ENCODE measurements at regions not wholly inside any gene's neighbourhood (a gene's known extent, or its start where the extent isn't known, plus 50 kb on each side); places are given as distances from the start of the nearest gene placed in this dataset.
"Not testable (repeated sequence)": the region's sequence is repeated elsewhere in the genome, so short reads cannot be mapped to it uniquely, and the experiment has no call there.

DNA sequence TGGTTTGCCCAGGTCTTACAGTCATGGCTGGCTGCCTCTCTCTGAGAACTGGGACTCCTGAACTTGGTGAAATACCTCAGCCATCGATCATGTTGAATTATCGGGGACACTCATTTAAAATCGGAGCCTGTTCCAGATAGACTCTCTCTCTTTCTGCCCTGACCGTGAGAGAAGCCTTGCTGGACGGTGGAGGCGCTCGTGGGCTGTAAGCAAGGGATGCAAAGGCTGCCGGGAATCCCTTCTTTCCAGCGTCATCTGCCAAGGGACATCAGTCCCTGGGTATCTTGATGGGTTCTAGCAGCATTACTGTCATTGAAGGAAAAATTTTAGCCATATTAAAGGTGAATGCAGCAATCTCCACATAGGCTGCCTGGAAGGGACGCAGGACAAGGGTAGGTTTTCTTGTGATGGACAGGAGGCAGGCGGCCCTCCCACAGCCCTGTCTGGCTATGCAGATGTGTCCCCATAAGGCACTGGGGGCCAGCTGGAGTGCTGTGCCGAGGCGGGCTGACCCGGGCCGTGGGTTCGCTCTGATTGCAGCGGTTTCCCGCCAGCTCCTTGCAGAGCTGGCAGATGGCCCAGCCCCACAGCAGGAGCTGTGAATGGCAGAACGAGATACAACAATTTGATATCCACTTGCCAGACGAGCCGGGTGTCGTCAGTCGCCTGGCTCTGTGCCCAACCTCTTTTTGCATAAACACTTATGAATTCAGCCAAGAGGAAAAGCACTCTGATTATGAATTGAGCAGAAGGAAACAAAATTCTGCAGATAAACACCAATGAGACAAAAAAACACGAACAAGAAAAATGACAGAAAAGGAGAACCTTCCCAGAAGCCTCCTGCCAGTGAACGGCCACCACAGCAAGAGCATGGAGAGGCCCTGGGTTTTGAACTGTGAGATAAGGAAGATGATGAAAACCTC lies 151.9 kb upstream of the ALDH3B2 start:
- DNase-seq (ENCODE audit: low read depth, low spot score); H3K27me3 ChIP-seq (ENCODE audit: control insufficient read depth, insufficient read depth, low read length); H3K4me3 ChIP-seq (ENCODE audit: low read depth, low read length); POLR2A ChIA-PET; H3K9me3 ChIP-seq (ENCODE audit: control insufficient read depth, insufficient read depth, low read length); H3K27ac ChIP-seq (ENCODE audit: low read depth, low read length); CTCF ChIA-PET: not testable (repeated sequence)

DNA sequence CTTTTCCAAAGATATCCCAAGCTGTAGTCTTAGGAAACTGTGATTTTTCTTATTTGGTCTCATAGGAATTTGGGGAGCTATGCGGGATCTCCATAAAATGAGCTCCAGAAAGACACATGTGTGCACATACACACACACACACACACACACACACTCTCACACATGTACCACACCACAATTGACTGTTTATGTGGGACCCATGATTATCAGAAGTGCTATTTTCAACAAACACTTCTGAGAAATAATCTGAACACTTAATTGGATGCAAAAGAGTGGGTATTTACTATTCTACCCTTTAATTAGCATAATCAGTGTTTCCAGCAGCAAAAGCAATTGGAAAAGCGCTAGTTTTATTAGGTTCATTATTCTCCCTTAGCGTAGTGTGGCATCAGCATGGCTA lies 150.4 kb upstream of the ALDH3B2 start:
- H3K27ac ChIP-seq (ENCODE audit: low read depth, low read length); CTCF ChIA-PET; DNase-seq (ENCODE audit: low read depth, low spot score); POLR2A ChIA-PET; H3K27me3 ChIP-seq (ENCODE audit: control insufficient read depth, insufficient read depth, low read length); H3K9me3 ChIP-seq (ENCODE audit: control insufficient read depth, insufficient read depth, low read length); H3K4me3 ChIP-seq (ENCODE audit: low read depth, low read length): not testable (repeated sequence)

DNA sequence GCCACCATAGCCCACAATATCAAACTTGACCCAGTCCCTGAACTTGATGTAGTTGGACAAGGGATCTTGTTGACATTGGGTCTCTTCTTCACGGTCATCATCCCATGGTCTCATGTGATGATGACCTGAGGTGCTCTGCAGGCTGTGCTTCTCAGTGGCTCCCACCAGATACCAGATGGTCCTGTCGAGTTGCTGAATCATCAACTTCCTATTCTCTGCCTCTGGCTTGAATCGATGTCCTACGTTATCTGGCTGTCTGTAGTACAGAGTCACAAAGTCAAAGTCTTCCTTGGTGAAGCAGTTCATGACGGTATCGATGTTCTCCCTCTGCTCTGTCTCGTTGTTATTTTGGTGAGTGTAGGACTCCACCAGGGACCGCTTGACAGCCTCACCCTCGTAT lies 145.7 kb upstream of the ALDH3B2 start:
- Histone ChIP-seq H3K4me3 (ENCODE audit: low read depth, low read length) (no peak overlapping the region), H3K27ac (ENCODE audit: low read depth, low read length) (no peak overlapping the region), H3K9me3 (ENCODE audit: control insufficient read depth, insufficient read depth, low read length) (no peaks in the 10 kb centered on the region; the same call in 1 of the 2 replicates), H3K27me3 (ENCODE audit: control insufficient read depth, insufficient read depth, low read length) (peaks cover 3% of the 10 kb centered on the region)
- TF ChIP-seq, protein P1, sequence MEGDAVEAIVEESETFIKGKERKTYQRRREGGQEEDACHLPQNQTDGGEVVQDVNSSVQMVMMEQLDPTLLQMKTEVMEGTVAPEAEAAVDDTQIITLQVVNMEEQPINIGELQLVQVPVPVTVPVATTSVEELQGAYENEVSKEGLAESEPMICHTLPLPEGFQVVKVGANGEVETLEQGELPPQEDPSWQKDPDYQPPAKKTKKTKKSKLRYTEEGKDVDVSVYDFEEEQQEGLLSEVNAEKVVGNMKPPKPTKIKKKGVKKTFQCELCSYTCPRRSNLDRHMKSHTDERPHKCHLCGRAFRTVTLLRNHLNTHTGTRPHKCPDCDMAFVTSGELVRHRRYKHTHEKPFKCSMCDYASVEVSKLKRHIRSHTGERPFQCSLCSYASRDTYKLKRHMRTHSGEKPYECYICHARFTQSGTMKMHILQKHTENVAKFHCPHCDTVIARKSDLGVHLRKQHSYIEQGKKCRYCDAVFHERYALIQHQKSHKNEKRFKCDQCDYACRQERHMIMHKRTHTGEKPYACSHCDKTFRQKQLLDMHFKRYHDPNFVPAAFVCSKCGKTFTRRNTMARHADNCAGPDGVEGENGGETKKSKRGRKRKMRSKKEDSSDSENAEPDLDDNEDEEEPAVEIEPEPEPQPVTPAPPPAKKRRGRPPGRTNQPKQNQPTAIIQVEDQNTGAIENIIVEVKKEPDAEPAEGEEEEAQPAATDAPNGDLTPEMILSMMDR (IDR thresholded peaks at IDR 0.05; ENCODE audit: low read depth, low read length) = no peak
- ChIA-PET POLR2A (no interaction called here), CTCF (no interaction called here)
- DNase-seq (ENCODE audit: low read depth, low spot score) = no peak

DNA sequence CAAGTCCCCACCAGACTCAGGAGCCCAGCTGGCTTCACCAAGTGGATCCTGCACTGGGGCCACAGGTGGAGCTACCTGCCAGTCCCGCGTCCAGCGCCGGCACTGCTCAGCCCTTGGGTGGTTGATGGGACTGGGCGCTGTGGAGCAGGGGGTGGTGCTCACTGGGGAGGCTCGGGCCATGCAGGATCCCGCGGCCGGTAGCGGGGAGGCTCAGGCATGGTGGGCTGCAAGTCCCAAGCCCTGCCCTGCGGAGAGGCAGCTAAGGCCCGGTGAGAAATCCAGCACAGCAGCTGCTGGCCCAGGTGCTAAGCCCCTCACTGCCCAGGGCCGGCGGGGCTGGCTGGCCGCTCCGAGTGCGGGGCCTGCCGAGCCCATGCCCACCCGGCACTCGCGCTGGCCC lies 143.1 kb upstream of the ALDH3B2 start:
- H3K4me3 ChIP-seq (ENCODE audit: low read depth, low read length); DNase-seq (ENCODE audit: low read depth, low spot score); POLR2A ChIA-PET; H3K27me3 ChIP-seq (ENCODE audit: control insufficient read depth, insufficient read depth, low read length); CTCF ChIA-PET; H3K9me3 ChIP-seq (ENCODE audit: control insufficient read depth, insufficient read depth, low read length); H3K27ac ChIP-seq (ENCODE audit: low read depth, low read length): not testable (repeated sequence)

GRCh38 chr11:67809301-67809700 lies 134.9 kb upstream of the ALDH3B2 start:
- H3K27ac ChIP-seq (ENCODE audit: low read depth, low read length); DNase-seq (ENCODE audit: low read depth, low spot score); CTCF ChIA-PET; H3K4me3 ChIP-seq (ENCODE audit: low read depth, low read length); H3K9me3 ChIP-seq (ENCODE audit: control insufficient read depth, insufficient read depth, low read length); H3K27me3 ChIP-seq (ENCODE audit: control insufficient read depth, insufficient read depth, low read length); POLR2A ChIA-PET: not testable (repeated sequence)

DNA sequence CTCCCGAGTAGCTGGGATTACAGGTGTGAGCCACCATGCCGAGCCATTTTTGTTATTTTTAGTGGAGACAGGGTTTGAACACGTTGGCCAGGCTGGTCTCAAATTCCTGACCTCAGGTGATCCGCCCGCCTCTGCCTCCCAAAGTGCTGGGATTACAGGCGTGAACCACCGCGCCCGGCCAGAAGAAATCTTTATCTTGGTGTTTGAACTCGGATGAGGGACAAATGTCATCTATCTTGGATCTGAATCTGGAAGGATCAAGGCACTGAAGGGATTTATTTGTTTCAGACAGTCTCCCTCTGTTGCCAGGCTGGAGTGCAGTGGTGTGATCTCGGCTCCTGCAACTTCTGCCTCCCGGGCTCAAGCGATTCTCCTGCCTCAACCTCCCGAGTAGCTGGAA lies 133.5 kb upstream of the ALDH3B2 start:
- DNase-seq (ENCODE audit: low read depth, low spot score); H3K4me3 ChIP-seq (ENCODE audit: low read depth, low read length); H3K27ac ChIP-seq (ENCODE audit: low read depth, low read length); POLR2A ChIA-PET; H3K9me3 ChIP-seq (ENCODE audit: control insufficient read depth, insufficient read depth, low read length); CTCF ChIA-PET; H3K27me3 ChIP-seq (ENCODE audit: control insufficient read depth, insufficient read depth, low read length): not testable (repeated sequence)

- H3K27me3 ChIP-seq (ENCODE audit: control insufficient read depth, insufficient read depth, low read length); H3K9me3 ChIP-seq (ENCODE audit: control insufficient read depth, insufficient read depth, low read length); CTCF ChIA-PET; DNase-seq (ENCODE audit: low read depth, low spot score); H3K27ac ChIP-seq (ENCODE audit: low read depth, low read length); POLR2A ChIA-PET: not testable (repeated sequence)
- 0 out of 2 replicates have a peak overlapping the region, but pooled peaks have one; percentile 62 for H3K4me3 ChIP-seq (ENCODE audit: low read depth, low read length)
These were observed 132.4 kb upstream of the ALDH3B2 start for GRCh38 chr11:67806728-67807235.

DNA sequence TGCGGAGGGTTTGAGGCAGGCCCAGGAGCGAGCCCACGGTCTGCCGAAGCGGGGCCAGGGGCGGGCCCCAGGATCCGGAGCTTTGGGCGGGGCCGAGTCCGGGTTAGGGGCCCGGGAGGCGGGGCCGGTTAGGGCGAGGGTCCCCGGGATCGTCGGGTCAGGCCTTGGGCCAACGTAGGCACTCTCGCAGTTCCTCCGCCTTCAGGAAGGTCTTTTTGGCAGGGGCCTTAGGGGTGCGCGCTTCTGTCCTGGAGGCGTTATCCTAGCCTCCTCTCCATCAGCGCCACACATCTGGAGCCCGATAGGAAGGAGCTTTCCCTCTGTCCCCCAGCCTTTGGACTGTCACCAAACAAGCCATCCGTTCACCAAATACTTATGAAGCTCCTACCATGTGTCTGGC lies 131.8 kb upstream of the ALDH3B2 start:
- POLR2A ChIA-PET, CTCF ChIA-PET: not testable (repeated sequence)

DNA sequence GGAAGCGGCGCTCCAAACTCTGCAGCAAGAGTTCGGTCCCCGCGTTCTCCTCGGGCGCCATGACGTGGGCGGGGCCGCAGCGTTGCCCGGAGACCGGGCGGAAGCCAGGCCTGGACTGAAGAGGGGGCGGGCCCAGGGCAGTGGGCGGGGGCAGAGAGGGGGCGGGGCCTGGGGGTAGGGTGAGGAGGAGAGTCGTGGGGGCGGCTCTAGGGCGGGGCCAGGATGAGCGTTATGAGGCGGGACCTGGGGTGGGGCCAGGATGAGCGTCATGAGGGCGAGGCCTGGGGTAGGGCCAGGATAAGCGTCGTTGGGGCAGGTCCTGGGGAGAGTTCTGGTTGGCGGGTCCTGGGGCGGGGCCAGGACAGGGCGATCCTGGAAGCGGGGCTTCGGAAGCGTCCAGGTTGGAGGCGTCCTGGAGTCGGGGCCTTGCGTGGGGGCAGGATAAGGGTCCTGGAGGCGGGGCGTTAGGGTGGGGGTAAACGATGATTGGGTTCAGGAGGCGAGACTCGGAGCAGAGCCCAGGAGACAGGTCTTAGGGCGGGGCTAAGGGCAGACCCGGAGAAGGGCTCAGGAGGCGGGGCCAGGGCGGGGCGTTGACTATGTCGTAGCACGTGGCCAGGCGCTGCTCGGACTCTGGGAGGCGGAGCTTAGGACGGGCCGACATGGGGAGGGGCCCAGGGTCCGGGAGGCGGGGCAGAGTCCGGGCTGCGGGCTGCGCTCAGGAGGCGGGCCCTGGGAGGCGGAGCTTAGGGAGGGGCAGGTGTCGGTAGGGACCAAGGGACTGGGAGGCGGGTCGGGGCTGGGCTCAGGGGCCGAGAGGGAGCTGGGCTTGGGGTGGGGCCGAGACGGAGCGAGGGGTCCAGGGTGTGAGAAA lies 131.1 kb upstream of the ALDH3B2 start:
- POLR2A ChIA-PET; CTCF ChIA-PET; H3K27me3 ChIP-seq (ENCODE audit: control insufficient read depth, insufficient read depth, low read length); H3K9me3 ChIP-seq (ENCODE audit: control insufficient read depth, insufficient read depth, low read length): not testable (repeated sequence)
- peak; percentile 95 for DNase-seq (ENCODE audit: low read depth, low spot score)
- H3K27ac ChIP-seq (ENCODE audit: low read depth, low read length) = peak overlapping the region; percentile 61
- H3K4me3 ChIP-seq (ENCODE audit: low read depth, low read length) = peak overlapping the region; percentile 68

More for the DNA sequence above, 131.8 kb upstream of the ALDH3B2 start:
- not testable (repeated sequence) for H3K27ac ChIP-seq (ENCODE audit: low read depth, low read length); H3K9me3 ChIP-seq (ENCODE audit: control insufficient read depth, insufficient read depth, low read length); DNase-seq (ENCODE audit: low read depth, low spot score); H3K27me3 ChIP-seq (ENCODE audit: control insufficient read depth, insufficient read depth, low read length)
- H3K4me3 ChIP-seq (ENCODE audit: low read depth, low read length) = peak overlapping the region; percentile 62

- H3K27me3 ChIP-seq (ENCODE audit: control insufficient read depth, insufficient read depth, low read length); POLR2A ChIA-PET; CTCF ChIA-PET; H3K9me3 ChIP-seq (ENCODE audit: control insufficient read depth, insufficient read depth, low read length): not testable (repeated sequence)
- peak; percentile 18 for DNase-seq (ENCODE audit: low read depth, low spot score)
- Histone ChIP-seq H3K4me3 (ENCODE audit: low read depth, low read length) (peak overlapping the region; percentile 68), H3K27ac (ENCODE audit: low read depth, low read length) (peak overlapping the region; percentile 61)
These were observed 130.2 kb upstream of the ALDH3B2 start for GRCh38 chr11:67804435-67805252.

All from AG04450 (cell line).